Tibial artery (tissue), 4 donors: ENCODE measurements at regions not wholly inside any gene's neighbourhood (a gene's known extent, or its start where the extent isn't known, plus 50 kb on each side); places are given as distances from the start of the nearest gene placed in this dataset.

Experiments
- DNase-seq, 2 donors: peaks; one replicate each; pipeline ENCODE4 v3.0.0-alpha.2; 2019
- H3K27ac ChIP-seq, 2 donors: fragments of 200-600 bp; sonication (generic) in 1 of 2; 1 replicate in 1 of 2; 2 replicates in 1 of 2; pipeline ENCODE4 v1.5.1; 2018 to 2019; ENCODE audit warnings: mild to moderate bottlenecking in 1 of 2
- H3K27me3 ChIP-seq, 2 donors: fragments of 200-600 bp; sonication (generic) in 1 of 2; one replicate each; pipeline versions ENCODE4 v1.5.1 to v1.6.0; 2016 to 2019
- H3K36me3 ChIP-seq, 3 donors: fragments of 200-600 bp; sonication (generic) in 2 of 3; one replicate each; pipeline ENCODE4 v1.5.1; 2016 to 2019; ENCODE audit warnings: mild to moderate bottlenecking in 2 of 3
- H3K4me1 ChIP-seq, 4 donors: fragments of 200-600 bp; sonication (generic) in 2 of 4; 1 replicate in 3 of 4; 2 replicates in 1 of 4; pipeline ENCODE4 v1.5.1; 2016 to 2019
- H3K4me3 ChIP-seq, 2 donors: fragments of 200-600 bp; sonication (generic) in 1 of 2; 1 replicate in 1 of 2; 2 replicates in 1 of 2; pipeline ENCODE4 v1.5.1; 2018 to 2019; ENCODE audit warnings: mild to moderate bottlenecking in 2 of 2
- H3K9me3 ChIP-seq, 3 donors: fragments of 200-600 bp; sonication (generic) in 1 of 3; one replicate each; pipeline ENCODE4 v1.5.1; 2016 to 2019
- intact Hi-C: fragments of 100-400 bp; cut with DNase I; formaldehyde crosslinking; loops from one replicate; pipeline ENCODE4 v1.15.0; 2023; ENCODE audit warnings: low total_unique reads
- TF ChIP-seq, protein P1 (sequence below), 2 experiments: fragments of 200-600 bp in 1 of 2; fragments of 450-650 bp in 1 of 2; IDR thresholded peaks; one replicate each; pipeline ENCODE4 v1.5.1; 2017 to 2019; ENCODE audit warnings: antibody characterized with exemption in 2 of 2, mild to moderate bottlenecking in 1 of 2, moderate library complexity in 1 of 2

GRCh38 chr12:4822572-4822971 lies 87.1 kb upstream of the KCNA1 start:
- no peak for DNase-seq

GRCh38 chr12:4824380-4824779 lies 85.3 kb upstream of the KCNA1 start:
- intact Hi-C loops, result no loop called here
- peaks cover 0 to under 1% of the 10 kb centered on the region in 2 donors for H3K27me3 ChIP-seq
- H3K4me1 ChIP-seq, result peaks cover 0 to 5% (median 0%) of the 10 kb centered on the region in 4 donors
- H3K4me3 ChIP-seq, result no peak overlapping the region
- TF ChIP-seq, protein P1, sequence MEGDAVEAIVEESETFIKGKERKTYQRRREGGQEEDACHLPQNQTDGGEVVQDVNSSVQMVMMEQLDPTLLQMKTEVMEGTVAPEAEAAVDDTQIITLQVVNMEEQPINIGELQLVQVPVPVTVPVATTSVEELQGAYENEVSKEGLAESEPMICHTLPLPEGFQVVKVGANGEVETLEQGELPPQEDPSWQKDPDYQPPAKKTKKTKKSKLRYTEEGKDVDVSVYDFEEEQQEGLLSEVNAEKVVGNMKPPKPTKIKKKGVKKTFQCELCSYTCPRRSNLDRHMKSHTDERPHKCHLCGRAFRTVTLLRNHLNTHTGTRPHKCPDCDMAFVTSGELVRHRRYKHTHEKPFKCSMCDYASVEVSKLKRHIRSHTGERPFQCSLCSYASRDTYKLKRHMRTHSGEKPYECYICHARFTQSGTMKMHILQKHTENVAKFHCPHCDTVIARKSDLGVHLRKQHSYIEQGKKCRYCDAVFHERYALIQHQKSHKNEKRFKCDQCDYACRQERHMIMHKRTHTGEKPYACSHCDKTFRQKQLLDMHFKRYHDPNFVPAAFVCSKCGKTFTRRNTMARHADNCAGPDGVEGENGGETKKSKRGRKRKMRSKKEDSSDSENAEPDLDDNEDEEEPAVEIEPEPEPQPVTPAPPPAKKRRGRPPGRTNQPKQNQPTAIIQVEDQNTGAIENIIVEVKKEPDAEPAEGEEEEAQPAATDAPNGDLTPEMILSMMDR (IDR thresholded peaks at IDR 0.05), result no peak
- no peaks in the 10 kb centered on the region for H3K36me3 ChIP-seq
- H3K9me3 ChIP-seq, result no peaks in the 10 kb centered on the region
- no peak for DNase-seq
- no peak overlapping the region for H3K27ac ChIP-seq

More at GRCh38 chr12:4822572-4822971, 87.1 kb upstream of the KCNA1 start:
- Histone ChIP-seq H3K9me3 (no peaks in the 10 kb centered on the region), H3K27ac (no peak overlapping the region), H3K36me3 (no peaks in the 10 kb centered on the region), H3K27me3 (peaks cover 0 to 10% of the 10 kb centered on the region in 2 donors), H3K4me1 (peaks cover 0 to 5% (median 0%) of the 10 kb centered on the region in 4 donors), H3K4me3 (no peak overlapping the region)
- TF ChIP-seq, protein P1 (IDR thresholded peaks at IDR 0.05), result no peak
- intact Hi-C loops, result no loop called here

DNA sequence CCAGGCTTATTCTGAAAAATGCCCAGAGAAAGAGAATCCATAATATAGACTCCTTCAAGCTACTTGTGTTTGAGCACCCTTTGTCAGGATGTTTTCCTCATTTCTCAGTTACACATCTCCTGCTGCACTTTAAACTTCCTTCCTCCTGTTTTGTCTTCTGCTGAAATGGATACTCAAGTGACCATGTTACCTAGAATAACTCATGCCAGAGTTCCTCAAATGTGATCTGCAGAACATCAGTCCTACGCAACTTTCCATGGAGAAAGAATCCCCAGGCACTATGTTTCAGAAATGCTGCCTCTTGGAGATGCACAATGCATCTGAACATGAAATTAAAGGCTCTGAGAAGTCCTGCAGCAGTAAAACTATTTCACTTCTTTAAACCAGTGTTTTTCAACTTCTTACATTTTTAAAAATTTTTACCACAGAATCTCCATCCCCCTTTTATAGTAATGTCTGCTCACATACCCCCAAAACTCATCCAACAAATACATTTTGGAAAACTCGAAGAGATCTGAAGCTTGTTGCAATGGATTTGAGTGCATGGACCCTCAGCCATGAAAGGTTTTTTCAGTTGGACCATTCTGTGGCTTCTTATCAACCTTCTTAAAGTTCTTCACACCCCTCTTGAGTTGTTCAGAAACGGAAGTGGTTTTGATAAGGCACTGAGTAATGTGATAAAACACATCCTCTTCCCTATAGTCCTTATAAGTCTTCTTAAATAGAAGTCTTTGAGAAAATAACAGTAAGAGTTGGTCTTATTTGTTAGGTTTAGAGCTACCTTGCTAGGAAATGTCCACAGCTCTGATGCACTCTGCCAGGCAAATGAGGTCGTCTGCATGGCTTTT lies 84.5 kb upstream of the KCNA1 start:
- Histone ChIP-seq H3K4me3 (no peak overlapping the region), H3K9me3 (no peaks in the 10 kb centered on the region), H3K27me3 (peaks cover 0 to under 1% of the 10 kb centered on the region in 2 donors), H3K4me1 (no peaks in the 10 kb centered on the region), H3K27ac (no peak overlapping the region), H3K36me3 (no peaks in the 10 kb centered on the region)
- intact Hi-C loops, result no loop called here
- TF ChIP-seq, protein P1 (IDR thresholded peaks at IDR 0.05), result no peak
- no peak for DNase-seq

- intact Hi-C loops, result no loop called here
- DNase-seq, result no peak
- H3K27ac ChIP-seq, result no peak overlapping the region
- TF ChIP-seq, protein P1 (IDR thresholded peaks at IDR 0.05), result no peak
- no peaks in the 10 kb centered on the region for H3K9me3 ChIP-seq
- no peaks in the 10 kb centered on the region for H3K4me1 ChIP-seq
- H3K36me3 ChIP-seq, result no peaks in the 10 kb centered on the region
- no peak overlapping the region for H3K4me3 ChIP-seq
- peaks cover 0 to 7% of the 10 kb centered on the region in 2 donors for H3K27me3 ChIP-seq
Observed at GRCh38 chr12:4826909-4827308, 82.8 kb upstream of the KCNA1 start.

DNA sequence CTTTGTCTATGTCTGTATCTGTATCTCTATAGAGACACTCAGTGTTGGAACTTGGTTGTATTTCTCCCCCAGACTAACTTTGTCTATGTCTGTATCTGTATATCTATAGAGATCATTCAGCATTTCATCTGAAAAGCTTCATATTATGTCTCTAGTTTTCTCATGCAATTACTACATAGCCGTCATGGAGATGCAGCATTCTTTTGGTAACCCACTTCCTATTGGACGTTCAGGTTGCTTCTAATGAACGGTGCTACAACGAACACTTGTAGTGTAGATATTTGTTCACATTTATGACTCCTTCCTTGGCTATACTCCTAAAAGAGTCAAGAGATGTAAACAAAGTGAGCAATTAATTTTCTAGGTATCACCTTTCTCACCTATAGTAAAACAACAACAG lies 81.5 kb upstream of the KCNA1 start:
- Histone ChIP-seq H3K4me3 (no peak overlapping the region), H3K36me3 (no peaks in the 10 kb centered on the region), H3K4me1 (no peaks in the 10 kb centered on the region), H3K27me3 (peaks cover 0 to 7% of the 10 kb centered on the region in 2 donors), H3K9me3 (no peaks in the 10 kb centered on the region), H3K27ac (no peak overlapping the region)
- intact Hi-C loops, result no loop called here
- TF ChIP-seq, protein P1 (IDR thresholded peaks at IDR 0.05), result no peak
- DNase-seq, result no peak
